H1 (cell line): ENCODE measurements at regions not wholly inside any gene's neighbourhood (a gene's known extent, or its start where the extent isn't known, plus 50 kb on each side); places are given as distances from the start of the nearest gene placed in this dataset.

Experiments used
- CTCF ChIA-PET: fragments of 300-600 bp; sonication (Branson Sonifier 250); formaldehyde crosslinking; loops from one replicate; lab custom pipeline; 2021; ENCODE audit not compliant: partially characterized antibody; lab: Charles Lee
- POLR2A ChIA-PET: fragments of 300-600 bp; sonication (Branson Sonifier 250); formaldehyde crosslinking; loops from one replicate; lab custom pipeline; 2021; ENCODE audit warnings: inconsistent platforms; ENCODE audit not compliant: partially characterized antibody; lab: Charles Lee
- DNase-seq, 2 experiments: peaks; one replicate each; pipeline versions ENCODE4 v3.0.0 to v3.0.0-alpha.2; 2010 to 2022; ENCODE audit warnings: low spot score in 2 of 2, low read depth in 1 of 2, mixed read lengths in 1 of 2
- FAIRE-seq: peaks from 2 replicates; lab custom pipeline; 2011; peaks lifted over from hg19 to GRCh38; lab: Jason Lieb, UNC
- H2AFZ ChIP-seq: 2 replicates; pipeline ENCODE4 v1.8.1; 2012; ENCODE audit warnings: low read length, inconsistent platforms
- H2AK5ac ChIP-seq: 2 replicates; pipeline ENCODE4 v1.6.1; 2013; ENCODE audit warnings: low read depth, low read length
- H2BK120ac ChIP-seq: replicated peaks from 2 replicates; pipeline ENCODE3; 2013; ENCODE audit warnings: low read depth, low read length, inconsistent platforms
- H2BK12ac ChIP-seq: 2 replicates; pipeline ENCODE4 v1.6.1; 2013; ENCODE audit warnings: low read depth, low read length
- H2BK15ac ChIP-seq: 2 replicates; pipeline ENCODE4 v1.6.1; 2013; ENCODE audit warnings: low read length
- H2BK20ac ChIP-seq: 2 replicates; pipeline ENCODE4 v1.6.1; 2013; ENCODE audit warnings: low read length
- H2BK5ac ChIP-seq: 2 replicates; pipeline ENCODE4 v1.6.1; 2013; ENCODE audit warnings: low read depth, low read length
- H3K14ac ChIP-seq: 2 replicates; pipeline ENCODE4 v1.6.1; 2013; ENCODE audit warnings: inconsistent platforms; ENCODE audit not compliant: insufficient read length
- H3K18ac ChIP-seq: 2 replicates; pipeline ENCODE4 v1.6.1; 2013; ENCODE audit warnings: low read length; ENCODE audit errors: extremely low read depth
- H3K23ac ChIP-seq: 2 replicates; pipeline ENCODE4 v1.6.1; 2013; ENCODE audit warnings: inconsistent platforms; ENCODE audit not compliant: insufficient read length
- H3K23me2 ChIP-seq: 2 replicates; pipeline ENCODE4 v1.6.1; 2013; ENCODE audit warnings: low read depth, low read length
- H3K27ac ChIP-seq: 2 replicates; pipeline ENCODE4 v1.6.1; 2011; ENCODE audit warnings: low read depth, low read length, inconsistent platforms
- H3K27me3 ChIP-seq, 4 experiments: replicated peaks in 1 of 4; 1 replicate in 1 of 4; 2 replicates in 3 of 4; pipeline versions ENCODE4 v1.6.1 to v1.8.1; 2011 to 2013; ENCODE audit warnings: low read length in 3 of 4, mild to moderate bottlenecking in 3 of 4, inconsistent platforms in 2 of 4, mixed read lengths in 2 of 4, moderate library complexity in 1 of 4; ENCODE audit not compliant: control insufficient read depth in 3 of 4, insufficient read depth in 3 of 4; ENCODE audit errors: extremely low read depth in 1 of 4
- H3K36me3 ChIP-seq, 4 experiments: 2 replicates each; pipeline versions ENCODE4 v1.6.1 to v1.8.1; 2011 to 2013; ENCODE audit warnings: mild to moderate bottlenecking in 4 of 4, low read length in 3 of 4, moderate library complexity in 2 of 4, control low read depth in 1 of 4, inconsistent platforms in 1 of 4; ENCODE audit not compliant: insufficient read depth in 4 of 4, control insufficient read depth in 2 of 4
- H3K4ac ChIP-seq: replicated peaks from 2 replicates; pipeline ENCODE3; 2013; ENCODE audit warnings: low read length, low read depth, mixed read lengths, inconsistent platforms; ENCODE audit not compliant: insufficient read length
- H3K4me1 ChIP-seq, 4 experiments: replicated peaks in 1 of 4; 1 replicate in 1 of 4; 2 replicates in 3 of 4; pipeline versions ENCODE4 v1.6.1 to v1.8.1; 2011 to 2013; ENCODE audit warnings: low read length in 3 of 4, inconsistent platforms in 2 of 4, mixed read lengths in 1 of 4; ENCODE audit not compliant: insufficient read depth in 4 of 4, control insufficient read depth in 3 of 4
- H3K4me2 ChIP-seq, 2 experiments: 2 replicates each; pipeline versions ENCODE4 v1.6.1 to v1.8.1; 2011 to 2013; ENCODE audit warnings: low read depth in 2 of 2, low read length in 2 of 2, control low read depth in 1 of 2, inconsistent platforms in 1 of 2, mild to moderate bottlenecking in 1 of 2; ENCODE audit not compliant: insufficient read depth in 1 of 2
- H3K4me3 ChIP-seq, 4 experiments: fragments of 200-600, 300-600 bp in 1 of 4; sonication (generic), shearing (Covaris generic), sonication (Bioruptor Twin) in 1 of 4; 2 replicates each; pipeline versions ENCODE4 v1.5.1 to v1.8.1; 2011 to 2016; ENCODE audit warnings: low read length in 4 of 4, low read depth in 3 of 4, control low read depth in 2 of 4, inconsistent platforms in 2 of 4, mild to moderate bottlenecking in 2 of 4, mixed read lengths in 1 of 4, moderate library complexity in 1 of 4; ENCODE audit not compliant: insufficient read depth in 2 of 4; ENCODE audit errors: extremely low read depth in 1 of 4
- H3K56ac ChIP-seq: replicated peaks from 2 replicates; pipeline ENCODE3; 2013; ENCODE audit warnings: low read depth, mild to moderate bottlenecking, mixed read lengths, low read length, inconsistent platforms; ENCODE audit not compliant: insufficient read length
- H3K79me1 ChIP-seq: 2 replicates; pipeline ENCODE4 v1.6.1; 2013; ENCODE audit warnings: low read depth, low read length, control low read depth
- H3K79me2 ChIP-seq, 2 experiments: 2 replicates each; pipeline versions ENCODE4 v1.6.1 to v1.8.1; 2012 to 2013; ENCODE audit warnings: low read length in 2 of 2, mild to moderate bottlenecking in 2 of 2, inconsistent platforms in 1 of 2; ENCODE audit not compliant: insufficient read depth in 2 of 2, control insufficient read depth in 1 of 2
- H3K9ac ChIP-seq, 4 experiments: replicated peaks in 1 of 4; 1 replicate in 1 of 4; 2 replicates in 3 of 4; pipeline versions ENCODE4 v1.6.1 to v1.8.1; 2011 to 2013; ENCODE audit warnings: low read depth in 3 of 4, low read length in 3 of 4, control low read depth in 2 of 4, mild to moderate bottlenecking in 2 of 4, moderate library complexity in 2 of 4, inconsistent platforms in 1 of 4; ENCODE audit errors: extremely low read depth in 1 of 4
- H3K9me3 ChIP-seq, 2 experiments: 2 replicates each; pipeline versions ENCODE4 v1.6.1 to v1.8.1; 2012 to 2013; ENCODE audit warnings: mild to moderate bottlenecking in 2 of 2, moderate library complexity in 2 of 2, control low read depth in 1 of 2, inconsistent platforms in 1 of 2, low read depth in 1 of 2, low read length in 1 of 2, mixed read lengths in 1 of 2; ENCODE audit not compliant: insufficient read depth in 2 of 2
- H4K20me1 ChIP-seq, 2 experiments: replicated peaks in 1 of 2; 2 replicates each; pipeline versions ENCODE3 to v1.8.1; 2011 to 2013; ENCODE audit warnings: inconsistent platforms in 2 of 2, low read length in 2 of 2, mild to moderate bottlenecking in 1 of 2; ENCODE audit not compliant: insufficient read depth in 2 of 2, control insufficient read depth in 1 of 2
- H4K5ac ChIP-seq: 2 replicates; pipeline ENCODE4 v1.6.1; 2013; ENCODE audit warnings: low read length, low read depth, mixed read lengths, inconsistent platforms; ENCODE audit not compliant: insufficient read length
- H4K8ac ChIP-seq: 2 replicates; pipeline ENCODE4 v1.8.0; 2013; ENCODE audit warnings: mild to moderate bottlenecking, moderate library complexity, low read length, inconsistent platforms; ENCODE audit not compliant: insufficient read depth; ENCODE audit errors: extremely low read depth
- H4K91ac ChIP-seq: replicated peaks from 2 replicates; pipeline ENCODE3; 2013; ENCODE audit warnings: low read length, mixed read lengths, inconsistent platforms; ENCODE audit not compliant: insufficient read length
- BRCA1 ChIP-seq: IDR thresholded peaks from 2 replicates; pipeline ENCODE4 v1.6.1; 2012; ENCODE audit warnings: low read depth, low read length, improper control_type of control experiment
- CBX5 ChIP-seq: fragments of 300-800, 300-1000 bp; sonication (generic); IDR thresholded peaks from 2 replicates; pipeline ENCODE4 v1.7.1; 2016; ENCODE audit warnings: antibody characterized with exemption, low read length, low read depth
- E2F6 ChIP-seq: IDR thresholded peaks from 2 replicates; pipeline ENCODE4 v1.6.1; 2012; ENCODE audit warnings: inconsistent platforms
- EGR1 ChIP-seq: IDR thresholded peaks from 2 replicates; pipeline ENCODE4 v1.6.1; 2011; ENCODE audit warnings: low read depth, low read length, borderline replicate concordance
- EZH2 ChIP-seq: fragments of 200-600 bp; sonication (generic); IDR thresholded peaks from 2 replicates; pipeline ENCODE4 v1.7.1; 2012; ENCODE audit warnings: low read depth, mild to moderate bottlenecking, moderate library complexity, low read length, inconsistent platforms; ENCODE audit not compliant: severe bottlenecking
- JUND ChIP-seq: IDR thresholded peaks from 2 replicates; pipeline ENCODE4 v1.6.1; 2011; ENCODE audit warnings: mild to moderate bottlenecking, improper control_type of control experiment, low read length
- KDM1A ChIP-seq: fragments of 200-600, 300-600 bp; sonication (generic); IDR thresholded peaks from 2 replicates; pipeline ENCODE4 v1.7.1; 2016; ENCODE audit warnings: mild to moderate bottlenecking, low read length, borderline replicate concordance
- KDM4A ChIP-seq: IDR thresholded peaks from one replicate; pipeline ENCODE4 v1.7.1; 2012; ENCODE audit warnings: low read depth, mild to moderate bottlenecking, moderate library complexity, low read length, inconsistent platforms; ENCODE audit not compliant: severe bottlenecking
- NANOG ChIP-seq: IDR thresholded peaks from 2 replicates; pipeline ENCODE4 v1.6.1; 2011; ENCODE audit warnings: low read length, low read depth, mild to moderate bottlenecking, inconsistent platforms; ENCODE audit not compliant: insufficient read depth, poor library complexity, severe bottlenecking
- RNF2 ChIP-seq: fragments of 200-900, 300-1000 bp; sonication (generic); IDR thresholded peaks from 2 replicates; pipeline ENCODE4 v1.7.1; 2016; ENCODE audit warnings: borderline replicate concordance, low read depth, mild to moderate bottlenecking, antibody characterized with exemption, low read length; ENCODE audit not compliant: poor library complexity, severe bottlenecking; ENCODE audit errors: missing control alignments
- SAP30 ChIP-seq: fragments of 300-600 bp; sonication (generic); IDR thresholded peaks from 2 replicates; pipeline ENCODE4 v1.7.1; 2012; ENCODE audit warnings: low read length, moderate library complexity, mild to moderate bottlenecking, inconsistent platforms; ENCODE audit not compliant: insufficient read depth, insufficient replicate concordance
- SIN3A ChIP-seq, 2 experiments: IDR thresholded peaks in 1 of 2; conservative IDR thresholded peaks in 1 of 2; 2 replicates each; pipeline ENCODE4 v1.6.1; 2011 to 2012; ENCODE audit warnings: low read length in 2 of 2, improper control_type of control experiment in 1 of 2, low read depth in 1 of 2, mild to moderate bottlenecking in 1 of 2
- SIRT6 ChIP-seq: IDR thresholded peaks from one replicate; pipeline ENCODE4 v1.7.1; 2012; ENCODE audit warnings: low read length, inconsistent platforms
- TEAD4 ChIP-seq: IDR thresholded peaks from 2 replicates; pipeline ENCODE4 v1.6.1; 2012; ENCODE audit warnings: low read depth, low read length, inconsistent platforms, mixed read lengths

GRCh38 chr4:141812158-141812557 is 175.8 kb downstream of the IL15 start:
- no peaks in the 10 kb centered on the region for H3K79me2 ChIP-seq
- DNase-seq: no peak
- no peaks in the 10 kb centered on the region for H3K9me3 ChIP-seq
- no peaks in the 10 kb centered on the region for H3K23me2 ChIP-seq
- H3K4me3 ChIP-seq: no peak overlapping the region
- no peak overlapping the region for H2BK12ac ChIP-seq
- H3K27ac ChIP-seq: no peak overlapping the region
- no peak overlapping the region for H4K5ac ChIP-seq
- no peak overlapping the region for H2BK5ac ChIP-seq
- no peaks in the 10 kb centered on the region for H3K79me1 ChIP-seq
- no peak overlapping the region for H3K18ac ChIP-seq
- H3K4me1 ChIP-seq: no peaks in the 10 kb centered on the region; a peak in 1 of 7 replicates
- H2BK20ac ChIP-seq: no peak overlapping the region
- no peak overlapping the region for H3K56ac ChIP-seq
- no peaks in the 10 kb centered on the region for H3K36me3 ChIP-seq
- no peak overlapping the region for H3K4me2 ChIP-seq
- no peak overlapping the region for H2BK15ac ChIP-seq
- no peak for FAIRE-seq
- H3K9ac ChIP-seq: no peak overlapping the region
- no peak overlapping the region for H2AK5ac ChIP-seq
- CTCF ChIA-PET: interaction anchor here (1.3 kb wide), 1 partner anchor 9 kb away, joined by 3 read pairs; no protein-coding TSS in a partner anchor
- no peak overlapping the region for H4K91ac ChIP-seq
- H2BK120ac ChIP-seq: no peak overlapping the region
- H3K27me3 ChIP-seq: no peaks in the 10 kb centered on the region
- no peak overlapping the region for H3K23ac ChIP-seq
- H3K4ac ChIP-seq: no peak overlapping the region
- H3K14ac ChIP-seq: no peak overlapping the region
- no peak overlapping the region for H2AFZ ChIP-seq
- H4K20me1 ChIP-seq: no peaks in the 10 kb centered on the region
- POLR2A ChIA-PET: no interaction called here
- no peak overlapping the region for H4K8ac ChIP-seq
- TF ChIP-seq E2F6 (no peak), KDM4A (no peak), RNF2 (no peak), EGR1 (no peak), CBX5 (no peak), JUND (no peak), EZH2 (no peak), SIN3A (conservative IDR thresholded peaks at IDR 0.05 in 1 of 2, IDR thresholded peaks at IDR 0.05 in 1 of 2; ENCODE audit: low read depth in 1 of 2, low read length in 2 of 2) (no peak), BRCA1 (no peak), TEAD4 (no peak), KDM1A (no peak), SIRT6 (no peak), NANOG (no peak), SAP30 (no peak)
